Tibial artery (tissue), 4 donors: ENCODE measurements at regions not wholly inside any gene's neighbourhood (a gene's known extent, or its start where the extent isn't known, plus 50 kb on each side); places are given as distances from the start of the nearest gene placed in this dataset.

Experiments used
- DNase-seq, 2 donors: peaks; one replicate each; pipeline ENCODE4 v3.0.0-alpha.2; 2019
- H3K27ac ChIP-seq, 2 donors: fragments of 200-600 bp; sonication (generic) in 1 of 2; 1 replicate in 1 of 2; 2 replicates in 1 of 2; pipeline ENCODE4 v1.5.1; 2018 to 2019; ENCODE audit warnings: mild to moderate bottlenecking in 1 of 2
- H3K27me3 ChIP-seq, 2 donors: fragments of 200-600 bp; sonication (generic) in 1 of 2; one replicate each; pipeline versions ENCODE4 v1.5.1 to v1.6.0; 2016 to 2019
- H3K36me3 ChIP-seq, 3 donors: fragments of 200-600 bp; sonication (generic) in 2 of 3; one replicate each; pipeline ENCODE4 v1.5.1; 2016 to 2019; ENCODE audit warnings: mild to moderate bottlenecking in 2 of 3
- H3K4me1 ChIP-seq, 4 donors: fragments of 200-600 bp; sonication (generic) in 2 of 4; 1 replicate in 3 of 4; 2 replicates in 1 of 4; pipeline ENCODE4 v1.5.1; 2016 to 2019
- H3K4me3 ChIP-seq, 2 donors: fragments of 200-600 bp; sonication (generic) in 1 of 2; 1 replicate in 1 of 2; 2 replicates in 1 of 2; pipeline ENCODE4 v1.5.1; 2018 to 2019; ENCODE audit warnings: mild to moderate bottlenecking in 2 of 2
- H3K9me3 ChIP-seq, 3 donors: fragments of 200-600 bp; sonication (generic) in 1 of 3; one replicate each; pipeline ENCODE4 v1.5.1; 2016 to 2019
- intact Hi-C: fragments of 100-400 bp; cut with DNase I; formaldehyde crosslinking; loops from one replicate; pipeline ENCODE4 v1.15.0; 2023; ENCODE audit warnings: low total_unique reads
- TF ChIP-seq, protein P1 (sequence below), 2 experiments: fragments of 200-600 bp in 1 of 2; fragments of 450-650 bp in 1 of 2; IDR thresholded peaks; one replicate each; pipeline ENCODE4 v1.5.1; 2017 to 2019; ENCODE audit warnings: antibody characterized with exemption in 2 of 2, mild to moderate bottlenecking in 1 of 2, moderate library complexity in 1 of 2

GRCh38 chr3:124653071-124653796, 77.0 kb upstream of the UMPS start:
- Histone ChIP-seq H3K4me1 (no peaks in the 10 kb centered on the region), H3K36me3 (peaks cover 68 to 80% (median 72%) of the 10 kb centered on the region in 3 donors), H3K9me3 (no peaks in the 10 kb centered on the region), H3K4me3 (no peak overlapping the region), H3K27ac (no peak overlapping the region), H3K27me3 (no peaks in the 10 kb centered on the region)
- intact Hi-C loops: no loop called here
- DNase-seq: no peak
- TF ChIP-seq, protein P1, sequence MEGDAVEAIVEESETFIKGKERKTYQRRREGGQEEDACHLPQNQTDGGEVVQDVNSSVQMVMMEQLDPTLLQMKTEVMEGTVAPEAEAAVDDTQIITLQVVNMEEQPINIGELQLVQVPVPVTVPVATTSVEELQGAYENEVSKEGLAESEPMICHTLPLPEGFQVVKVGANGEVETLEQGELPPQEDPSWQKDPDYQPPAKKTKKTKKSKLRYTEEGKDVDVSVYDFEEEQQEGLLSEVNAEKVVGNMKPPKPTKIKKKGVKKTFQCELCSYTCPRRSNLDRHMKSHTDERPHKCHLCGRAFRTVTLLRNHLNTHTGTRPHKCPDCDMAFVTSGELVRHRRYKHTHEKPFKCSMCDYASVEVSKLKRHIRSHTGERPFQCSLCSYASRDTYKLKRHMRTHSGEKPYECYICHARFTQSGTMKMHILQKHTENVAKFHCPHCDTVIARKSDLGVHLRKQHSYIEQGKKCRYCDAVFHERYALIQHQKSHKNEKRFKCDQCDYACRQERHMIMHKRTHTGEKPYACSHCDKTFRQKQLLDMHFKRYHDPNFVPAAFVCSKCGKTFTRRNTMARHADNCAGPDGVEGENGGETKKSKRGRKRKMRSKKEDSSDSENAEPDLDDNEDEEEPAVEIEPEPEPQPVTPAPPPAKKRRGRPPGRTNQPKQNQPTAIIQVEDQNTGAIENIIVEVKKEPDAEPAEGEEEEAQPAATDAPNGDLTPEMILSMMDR (IDR thresholded peaks at IDR 0.05): no peak

- H3K36me3 ChIP-seq: peaks cover 75 to 87% (median 79%) of the 10 kb centered on the region in 3 donors
- no peak overlapping the region for H3K4me3 ChIP-seq
- no peak for DNase-seq
- no peaks in the 10 kb centered on the region for H3K27me3 ChIP-seq
- H3K27ac ChIP-seq: no peak overlapping the region
- no peaks in the 10 kb centered on the region for H3K9me3 ChIP-seq
- TF ChIP-seq, protein P1 (IDR thresholded peaks at IDR 0.05): no peak
- intact Hi-C loops: no loop called here
- H3K4me1 ChIP-seq: no peaks in the 10 kb centered on the region
These were observed 76.3 kb upstream of the UMPS start for GRCh38 chr3:124653797-124654469.

DNA sequence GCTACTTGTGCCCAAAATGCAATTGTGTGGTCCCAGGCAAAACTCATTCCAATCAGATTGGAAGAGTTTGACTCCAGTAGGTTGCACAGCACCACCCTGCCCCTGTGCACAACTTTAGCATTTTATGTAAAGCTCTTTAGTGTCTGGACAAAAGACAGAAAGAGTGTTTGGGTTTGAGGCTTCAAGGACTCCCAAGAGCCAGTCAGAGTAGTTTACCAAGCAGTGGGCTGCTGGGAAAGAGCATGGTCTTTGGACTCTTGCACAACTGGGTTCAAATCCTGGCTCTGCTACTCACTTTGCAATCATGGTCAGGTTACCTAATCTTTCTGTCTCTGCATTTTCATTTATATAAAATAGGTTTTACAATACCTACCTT, 75.8 kb upstream of the UMPS start:
- TF ChIP-seq, protein P1 (IDR thresholded peaks at IDR 0.05): no peak
- peaks cover 81 to 92% (median 85%) of the 10 kb centered on the region in 3 donors for H3K36me3 ChIP-seq
- H3K27ac ChIP-seq: no peak overlapping the region
- intact Hi-C loops: no loop called here
- DNase-seq: no peak
- no peak overlapping the region for H3K4me3 ChIP-seq
- H3K9me3 ChIP-seq: no peaks in the 10 kb centered on the region
- no peaks in the 10 kb centered on the region for H3K27me3 ChIP-seq
- H3K4me1 ChIP-seq: no peaks in the 10 kb centered on the region

GRCh38 chr3:124656531-124656930, 73.7 kb upstream of the UMPS start:
- Histone ChIP-seq H3K27me3 (no peaks in the 10 kb centered on the region), H3K27ac (no peak overlapping the region), H3K36me3 (peaks cover 70 to 97% (median 76%) of the 10 kb centered on the region in 3 donors), H3K4me1 (no peaks in the 10 kb centered on the region), H3K4me3 (no peak overlapping the region), H3K9me3 (no peaks in the 10 kb centered on the region)
- DNase-seq: no peak
- TF ChIP-seq, protein P1 (IDR thresholded peaks at IDR 0.05): no peak
- intact Hi-C loops: no loop called here

GRCh38 chr3:124657138-124657537, 73.1 kb upstream of the UMPS start:
- no peak overlapping the region for H3K27ac ChIP-seq
- H3K27me3 ChIP-seq: no peaks in the 10 kb centered on the region
- no peak overlapping the region for H3K4me3 ChIP-seq
- intact Hi-C loops: no loop called here
- no peaks in the 10 kb centered on the region for H3K9me3 ChIP-seq
- no peaks in the 10 kb centered on the region for H3K4me1 ChIP-seq
- TF ChIP-seq, protein P1 (IDR thresholded peaks at IDR 0.05): no peak
- H3K36me3 ChIP-seq: peaks cover 65 to 97% (median 75%) of the 10 kb centered on the region in 3 donors
- DNase-seq: no peak
